Gastrocnemius medialis (tissue), 4 donors: ENCODE measurements at regions not wholly inside any gene's neighbourhood (a gene's known extent, or its start where the extent isn't known, plus 50 kb on each side); places are given as distances from the start of the nearest gene placed in this dataset.

Source experiments
- ATAC-seq, 2 donors: fragments of 150-250 bp; one replicate each; pipeline ENCODE4 v1.9.1; 2016
- DNase-seq, 2 donors: peaks; one replicate each; pipeline ENCODE4 v3.0.0-alpha.2; 2019
- H3K27ac ChIP-seq, 4 donors: fragments of 200-600 bp; sonication (generic); 1 replicate in 1 of 4; 2 replicates in 3 of 4; pipeline ENCODE4 v1.5.1; 2016 to 2018; ENCODE audit warnings: mild to moderate bottlenecking in 2 of 4, moderate library complexity in 1 of 4
- H3K27me3 ChIP-seq, 3 donors: fragments of 200-600 bp; sonication (generic) in 2 of 3; 1 replicate in 1 of 3; 2 replicates in 2 of 3; pipeline versions ENCODE4 v1.5.1 to v1.6.0; 2016 to 2019; ENCODE audit warnings: mild to moderate bottlenecking in 1 of 3, moderate library complexity in 1 of 3
- H3K36me3 ChIP-seq, 2 donors: fragments of 200-600 bp; sonication (generic) in 1 of 2; one replicate each; pipeline ENCODE4 v1.5.1; 2017 to 2018
- H3K4me1 ChIP-seq, 2 donors: fragments of 200-600 bp; sonication (generic) in 1 of 2; one replicate each; pipeline ENCODE4 v1.5.1; 2016 to 2017; ENCODE audit warnings: mild to moderate bottlenecking in 2 of 2
- H3K4me3 ChIP-seq, 4 donors: fragments of 200-600 bp; sonication (generic) in 3 of 4; 1 replicate in 1 of 4; 2 replicates in 3 of 4; pipeline ENCODE4 v1.5.1; 2016 to 2019; ENCODE audit warnings: mild to moderate bottlenecking in 2 of 4
- H3K9me3 ChIP-seq, 3 donors: fragments of 200-600 bp; sonication (generic) in 2 of 3; 1 replicate in 1 of 3; 2 replicates in 2 of 3; pipeline ENCODE4 v1.5.1; 2016 to 2019
- CTCF ChIP-seq, 5 experiments: fragments of 450-650 bp in 3 of 5; fragments of 200-600 bp in 2 of 5; sonication (generic) in 2 of 5; IDR thresholded peaks in 4 of 5; conservative IDR thresholded peaks in 1 of 5; 1 replicate in 4 of 5; 2 replicates in 1 of 5; pipeline ENCODE4 v1.5.1; 2016 to 2019; ENCODE audit warnings: antibody characterized with exemption in 5 of 5, mild to moderate bottlenecking in 3 of 5, moderate library complexity in 3 of 5
- POLR2A ChIP-seq, 2 donors: fragments of 450-650 bp; IDR thresholded peaks; one replicate each; pipeline ENCODE4 v1.6.1; 2017; ENCODE audit warnings: antibody characterized with exemption in 2 of 2, mild to moderate bottlenecking in 2 of 2, moderate library complexity in 2 of 2
- in situ Hi-C, 4 donors: fragments of 200-750 bp; cut with MboI; loops; one replicate each; pipeline versions ENCODE4 v1.15.0 to v1.8.0; 2017; ENCODE audit warnings: low sequenced_read_pairs in 4 of 4
- intact Hi-C: fragments of 100-400 bp; cut with DNase I; formaldehyde crosslinking; loops from one replicate; pipeline ENCODE4 v1.15.1; 2023; ENCODE audit warnings: low total_unique reads

GRCh38 chr3:25273582-25274171 is 154.4 kb upstream of the RARB start:
- no peaks in the 10 kb centered on the region for H3K36me3 ChIP-seq
- TF ChIP-seq CTCF (IDR thresholded peaks at IDR 0.05 in 4 of 5, conservative IDR thresholded peaks at IDR 0.05 in 1 of 5) = no peak
- TF ChIP-seq POLR2A (IDR thresholded peaks at IDR 0.05) = no peak
- no peak overlapping the region for H3K4me3 ChIP-seq
- H3K27ac ChIP-seq = no peak overlapping the region
- DNase-seq (no peak), ATAC-seq (no peak)
- intact Hi-C loops = no loop called here
- no peaks in the 10 kb centered on the region for H3K9me3 ChIP-seq
- H3K27me3 ChIP-seq = no peaks in the 10 kb centered on the region
- no peaks in the 10 kb centered on the region for H3K4me1 ChIP-seq
- in situ Hi-C loops = no loop called here

- in situ Hi-C loops = no loop called here
- intact Hi-C loops = no loop called here
- TF ChIP-seq CTCF (IDR thresholded peaks at IDR 0.05 in 4 of 5, conservative IDR thresholded peaks at IDR 0.05 in 1 of 5) = no peak
- TF ChIP-seq POLR2A (IDR thresholded peaks at IDR 0.05) = no peak
Measured at GRCh38 chr3:25277503-25277902, 150.6 kb upstream of the RARB start.

GRCh38 chr3:25281041-25281731 is 146.9 kb upstream of the RARB start:
- H3K27me3 ChIP-seq = no peaks in the 10 kb centered on the region
- intact Hi-C loops = no loop called here
- H3K4me3 ChIP-seq = no peak overlapping the region
- TF ChIP-seq CTCF (IDR thresholded peaks at IDR 0.05 in 4 of 5, conservative IDR thresholded peaks at IDR 0.05 in 1 of 5) (no peak), POLR2A (IDR thresholded peaks at IDR 0.05) (no peak)
- in situ Hi-C loops = no loop called here
- H3K36me3 ChIP-seq = no peaks in the 10 kb centered on the region
- DNase-seq (no peak), ATAC-seq (no peak)
- H3K4me1 ChIP-seq = no peaks in the 10 kb centered on the region
- H3K27ac ChIP-seq = no peak overlapping the region
- H3K9me3 ChIP-seq = no peaks in the 10 kb centered on the region

More at GRCh38 chr3:25277503-25277902, 150.6 kb upstream of the RARB start:
- H3K27ac ChIP-seq = no peak overlapping the region
- no peak overlapping the region for H3K4me3 ChIP-seq
- DNase-seq (no peak), ATAC-seq (no peak)
- H3K4me1 ChIP-seq = no peaks in the 10 kb centered on the region
- no peaks in the 10 kb centered on the region for H3K36me3 ChIP-seq
- no peaks in the 10 kb centered on the region for H3K9me3 ChIP-seq
- no peaks in the 10 kb centered on the region for H3K27me3 ChIP-seq

- no peaks in the 10 kb centered on the region for H3K36me3 ChIP-seq
- H3K4me3 ChIP-seq = no peak overlapping the region
- TF ChIP-seq POLR2A (IDR thresholded peaks at IDR 0.05) (no peak), CTCF (IDR thresholded peaks at IDR 0.05 in 4 of 5, conservative IDR thresholded peaks at IDR 0.05 in 1 of 5) (no peak)
- in situ Hi-C loops = no loop called here
- H3K9me3 ChIP-seq = no peaks in the 10 kb centered on the region
- H3K4me1 ChIP-seq = no peaks in the 10 kb centered on the region
- ATAC-seq (no peak), DNase-seq (no peak)
- intact Hi-C loops = no loop called here
- no peaks in the 10 kb centered on the region for H3K27me3 ChIP-seq
- H3K27ac ChIP-seq = no peak overlapping the region
Measured at GRCh38 chr3:25281732-25282126, 146.3 kb upstream of the RARB start.
